ENCODE measurements at regions not wholly inside any gene's neighbourhood (a gene's known extent, or its start where the extent isn't known, plus 50 kb on each side); places are given as distances from the start of the nearest gene placed in this dataset.
"Not testable (repeated sequence)": the region's sequence is repeated elsewhere in the genome, so short reads cannot be mapped to it uniquely, and the experiment has no call there.

DNA sequence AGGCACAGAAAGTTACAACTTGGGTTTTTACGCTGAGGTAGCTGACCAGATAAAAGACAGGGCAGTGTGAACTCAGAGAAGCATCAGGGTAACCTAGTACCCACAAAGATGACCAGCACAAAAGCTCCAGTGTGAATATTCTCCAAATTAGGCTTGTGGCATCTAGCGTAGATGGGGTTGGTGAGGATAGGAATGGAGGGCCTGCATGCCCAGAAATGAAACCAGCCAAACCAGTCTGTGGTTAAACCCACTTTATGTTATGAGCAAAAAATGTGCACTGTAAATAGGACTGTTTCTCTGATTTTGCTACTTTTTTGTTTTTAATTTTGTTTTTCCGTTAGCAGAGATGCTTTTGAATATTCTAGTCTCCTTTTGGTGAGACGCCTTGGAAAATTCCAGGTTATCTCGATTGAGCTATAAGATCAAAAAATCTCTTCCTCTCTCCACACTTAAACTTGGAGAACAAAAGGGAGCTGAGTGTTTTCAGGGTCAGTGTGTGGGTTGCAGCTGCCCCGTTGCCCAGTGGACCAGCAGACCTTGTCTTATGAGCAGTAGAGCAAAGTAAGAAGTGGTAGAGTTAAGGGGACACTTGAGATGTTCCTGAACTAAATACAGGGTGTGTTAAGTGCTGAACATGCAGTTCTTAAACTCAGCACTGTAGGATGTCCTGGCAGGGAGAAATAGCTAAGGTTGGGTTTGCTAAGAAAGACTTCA is 132.9 kb downstream of the C3orf38 start:
- no peak for TF ChIP-seq CTCF (conservative IDR thresholded peaks at IDR 0.05; ENCODE audit: low read length)
- no peak for DNase-seq (ENCODE audit: low read depth)

DNA sequence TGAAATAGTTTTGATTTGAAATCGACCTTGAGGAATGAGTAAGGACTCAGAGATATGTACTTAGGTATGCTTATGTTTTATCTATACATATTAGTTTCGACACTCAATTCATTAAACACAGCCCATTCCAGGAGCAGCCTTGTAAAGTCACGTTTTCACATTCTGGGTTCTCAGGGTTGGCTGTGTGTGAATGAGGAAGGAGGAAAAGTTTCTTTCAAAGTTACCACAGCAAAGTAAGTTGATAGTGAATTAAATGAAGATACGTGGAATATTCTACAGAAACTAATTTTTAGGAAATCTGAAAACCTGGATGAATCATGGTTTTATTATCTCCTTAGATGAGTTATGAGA is 133.5 kb downstream of the C3orf38 start:
- no peak for DNase-seq (ENCODE audit: low read depth)
- no peak overlapping the region for H3K4me3 ChIP-seq (ENCODE audit: low read length)
- TF ChIP-seq CTCF (conservative IDR thresholded peaks at IDR 0.05; ENCODE audit: low read length): no peak

More for the DNA sequence above, 132.9 kb downstream of the C3orf38 start:
- no peak overlapping the region for H3K4me3 ChIP-seq (ENCODE audit: low read length)

DNA sequence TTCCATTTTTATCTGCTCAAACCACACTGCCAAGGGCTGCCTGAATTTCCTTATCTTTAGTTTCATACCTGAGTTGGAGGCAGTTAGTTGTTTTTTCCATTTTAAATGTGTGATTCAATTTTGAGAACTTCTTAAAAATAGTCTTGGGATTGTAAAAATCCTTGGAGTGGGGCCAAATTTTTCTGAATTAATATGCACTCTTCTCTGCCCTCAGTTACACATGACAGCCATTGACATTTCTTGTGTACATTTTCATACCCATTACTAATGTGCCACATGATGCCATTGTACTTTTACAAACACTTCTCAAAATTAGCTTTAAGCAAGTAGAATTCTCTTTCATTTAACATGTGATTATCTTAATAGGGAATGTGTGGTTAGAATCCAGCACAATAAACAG is 141.7 kb downstream of the C3orf38 start:
- no peak overlapping the region for H3K4me3 ChIP-seq (ENCODE audit: low read length)
- no peak for DNase-seq (ENCODE audit: low read depth)
- TF ChIP-seq CTCF (conservative IDR thresholded peaks at IDR 0.05; ENCODE audit: low read length): no peak

- DNase-seq (ENCODE audit: low read depth): no peak
- TF ChIP-seq CTCF (conservative IDR thresholded peaks at IDR 0.05; ENCODE audit: low read length): no peak
- no peak overlapping the region for H3K4me3 ChIP-seq (ENCODE audit: low read length)
Observed at GRCh38 chr3:88298189-88298588, 148.4 kb downstream of the C3orf38 start.

DNA sequence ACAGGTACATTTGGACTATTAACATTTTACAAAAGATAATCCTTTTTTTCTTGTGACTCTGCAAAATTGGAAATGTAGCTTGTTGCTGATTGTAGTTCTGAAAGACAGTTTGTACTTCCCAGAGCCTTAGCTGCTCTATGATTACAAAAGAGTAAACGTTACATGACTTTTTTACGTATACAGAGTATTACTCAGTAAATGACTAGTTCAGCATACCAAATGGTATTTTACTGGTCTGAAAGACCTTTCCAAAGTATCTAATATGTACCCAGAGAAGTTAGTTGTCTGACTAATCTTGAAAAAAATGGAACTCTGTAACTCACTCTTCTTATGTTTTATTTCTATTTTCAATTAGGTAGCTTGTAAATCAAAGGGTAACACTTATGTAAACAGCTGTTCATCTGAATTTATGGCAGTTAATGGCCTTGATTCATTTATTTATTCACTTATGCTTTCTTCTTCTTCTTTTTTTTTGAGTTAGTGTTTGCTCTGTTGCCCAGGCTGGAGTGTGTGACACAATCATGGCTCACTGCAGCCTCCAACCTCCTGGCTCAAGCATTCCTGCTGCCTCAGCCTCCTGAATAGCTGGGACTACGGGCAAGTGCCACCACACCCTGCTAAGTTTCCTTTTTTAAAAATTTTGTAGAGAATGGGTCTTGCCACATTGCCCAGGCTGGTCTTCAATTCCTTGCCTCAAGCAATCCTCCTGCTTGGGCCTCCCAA is 151.7 kb downstream of the C3orf38 start:
- TF ChIP-seq CTCF (conservative IDR thresholded peaks at IDR 0.05; ENCODE audit: low read length): no peak
- H3K4me3 ChIP-seq (ENCODE audit: low read length): no peak overlapping the region
- no peak for DNase-seq (ENCODE audit: low read depth)

DNA sequence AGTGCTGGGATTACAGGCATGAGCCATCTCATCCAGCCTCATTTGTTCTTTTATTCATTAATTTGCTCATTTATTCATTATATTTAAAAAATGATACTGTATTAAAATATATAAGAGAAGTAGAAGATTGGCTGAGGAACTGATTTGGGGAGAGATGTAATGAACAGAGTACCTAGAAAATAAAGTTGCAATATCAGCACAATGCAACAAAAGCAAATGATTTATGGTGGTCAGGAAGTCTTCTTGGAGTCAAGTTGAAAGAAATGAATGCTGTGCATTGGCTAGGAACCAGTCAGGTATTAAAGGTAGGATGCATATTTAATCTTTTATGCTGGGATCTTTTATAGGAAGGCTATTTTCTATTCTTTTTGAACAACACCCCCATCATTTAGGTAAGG is 152.2 kb downstream of the C3orf38 start:
- DNase-seq (ENCODE audit: low read depth): no peak
- TF ChIP-seq CTCF (conservative IDR thresholded peaks at IDR 0.05; ENCODE audit: low read length): no peak

GRCh38 chr3:88303331-88303904 is 153.7 kb downstream of the C3orf38 start:
- not testable (repeated sequence) for DNase-seq (ENCODE audit: low read depth); H3K4me3 ChIP-seq (ENCODE audit: low read length)

More for the DNA sequence above, 152.2 kb downstream of the C3orf38 start:
- no peak overlapping the region for H3K4me3 ChIP-seq (ENCODE audit: low read length)

Data from AG10803 (cell line).